ENCODE measurements at regions not wholly inside any gene's neighbourhood (a gene's known extent, or its start where the extent isn't known, plus 50 kb on each side); places are given as distances from the start of the nearest gene placed in this dataset.

DNA sequence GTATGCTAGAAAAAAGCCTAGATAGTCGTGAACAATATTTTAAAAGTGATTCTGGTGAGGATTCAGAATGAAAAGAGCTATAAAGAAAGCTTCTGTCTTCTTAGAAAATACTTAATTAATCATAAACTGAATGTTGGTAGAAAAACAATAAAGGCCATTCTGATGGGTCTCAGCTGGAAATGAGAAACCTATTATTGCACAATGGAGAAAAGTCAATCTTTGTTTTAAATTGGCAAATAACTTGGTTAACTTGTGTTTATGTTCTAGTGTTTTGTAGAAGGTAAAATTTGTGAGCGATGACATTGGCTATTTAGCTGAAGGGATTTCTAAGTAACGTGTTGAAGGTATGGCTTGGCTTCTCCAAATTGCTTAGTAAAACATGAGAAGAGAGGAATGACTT, 74.1 kb upstream of the TMED7 start:
- no peak for TF ChIP-seq EZH2 (IDR thresholded peaks at IDR 0.05; ENCODE audit: insufficient read depth, poor library complexity, severe bottlenecking)
- no peak for TF ChIP-seq EZH2phosphoT487 (IDR thresholded peaks at IDR 0.05; ENCODE audit: insufficient read depth, low read depth)
